ENCODE measurements at regions not wholly inside any gene's neighbourhood (a gene's known extent, or its start where the extent isn't known, plus 50 kb on each side); places are given as distances from the start of the nearest gene placed in this dataset.

DNA sequence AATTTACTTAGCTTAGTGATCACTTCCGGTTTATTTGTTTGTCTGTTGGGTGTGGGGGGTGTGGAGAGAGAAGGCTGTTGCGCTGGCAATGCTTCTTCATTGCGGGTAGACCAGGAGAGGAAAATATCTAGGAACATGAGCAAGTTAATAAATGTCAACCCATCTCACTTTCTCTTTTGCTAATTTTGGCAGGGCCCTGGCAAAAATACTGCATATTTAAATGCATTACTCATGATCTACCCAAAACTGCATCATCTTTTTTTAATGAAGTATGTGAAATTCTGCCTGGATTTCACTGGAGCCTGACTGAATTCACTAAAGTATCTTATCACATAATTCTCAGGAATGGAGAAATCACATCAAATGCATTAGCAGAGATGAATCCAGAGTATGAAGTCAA lies 1131.0 kb upstream of the NXPH2 start:
- 59 to 65% methylated on average over 3 of the region's 3 CpGs for WGBS, 2 donors (ENCODE audit: low coverage in 1 of 2)
- Histone ChIP-seq H3K4me1 (peaks cover 0 to 7% (median 0%) of the 10 kb centered on the region in 4 donors), H3K27ac (no peak overlapping the region), H3K27me3 (no peaks in the 10 kb centered on the region), H3K4me3 (no peak overlapping the region), H3K36me3 (no peaks in the 10 kb centered on the region), H3K9me3 (no peaks in the 10 kb centered on the region)
- intact Hi-C loops (cut with DNase I; ENCODE audit: low total_unique reads): no loop called here
- DNase-seq: no peak
- no peak for TF ChIP-seq EP300 (IDR thresholded peaks at IDR 0.05; ENCODE audit: low read depth)
- TF ChIP-seq POLR2A (IDR thresholded peaks at IDR 0.05): no peak
- TF ChIP-seq, protein P1, sequence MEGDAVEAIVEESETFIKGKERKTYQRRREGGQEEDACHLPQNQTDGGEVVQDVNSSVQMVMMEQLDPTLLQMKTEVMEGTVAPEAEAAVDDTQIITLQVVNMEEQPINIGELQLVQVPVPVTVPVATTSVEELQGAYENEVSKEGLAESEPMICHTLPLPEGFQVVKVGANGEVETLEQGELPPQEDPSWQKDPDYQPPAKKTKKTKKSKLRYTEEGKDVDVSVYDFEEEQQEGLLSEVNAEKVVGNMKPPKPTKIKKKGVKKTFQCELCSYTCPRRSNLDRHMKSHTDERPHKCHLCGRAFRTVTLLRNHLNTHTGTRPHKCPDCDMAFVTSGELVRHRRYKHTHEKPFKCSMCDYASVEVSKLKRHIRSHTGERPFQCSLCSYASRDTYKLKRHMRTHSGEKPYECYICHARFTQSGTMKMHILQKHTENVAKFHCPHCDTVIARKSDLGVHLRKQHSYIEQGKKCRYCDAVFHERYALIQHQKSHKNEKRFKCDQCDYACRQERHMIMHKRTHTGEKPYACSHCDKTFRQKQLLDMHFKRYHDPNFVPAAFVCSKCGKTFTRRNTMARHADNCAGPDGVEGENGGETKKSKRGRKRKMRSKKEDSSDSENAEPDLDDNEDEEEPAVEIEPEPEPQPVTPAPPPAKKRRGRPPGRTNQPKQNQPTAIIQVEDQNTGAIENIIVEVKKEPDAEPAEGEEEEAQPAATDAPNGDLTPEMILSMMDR (IDR thresholded peaks at IDR 0.05): no peak
- no peak for TF ChIP-seq POLR2AphosphoS5 (IDR thresholded peaks at IDR 0.05)
- in situ Hi-C loops (cut with MboI; ENCODE audit: low pct_ligation_motif_present in 1 of 4, low pct_unique_long_range_greater_than_20kb in 1 of 4, low sequenced_read_pairs in 3 of 4): no loop called here

- H3K27me3 ChIP-seq: no peaks in the 10 kb centered on the region
- TF ChIP-seq POLR2AphosphoS5 (IDR thresholded peaks at IDR 0.05) (no peak), POLR2A (IDR thresholded peaks at IDR 0.05) (no peak), EP300 (IDR thresholded peaks at IDR 0.05; ENCODE audit: low read depth) (no peak)
- TF ChIP-seq, protein P1 (IDR thresholded peaks at IDR 0.05): no peak
- intact Hi-C loops (cut with DNase I; ENCODE audit: low total_unique reads): loop anchor here (10.0 kb wide), 1 partner anchor 1164 kb away; no protein-coding TSS in a partner anchor
- H3K4me1 ChIP-seq: peaks cover 0 to 7% (median 0%) of the 10 kb centered on the region in 4 donors
- H3K27ac ChIP-seq: peak overlapping the region in 1 of 4 donors; percentile 17
- 29 to 33% methylated on average over 1 to 3 of the region's 3 CpGs for WGBS, 2 donors (ENCODE audit: low coverage in 1 of 2)
- no peak overlapping the region for H3K4me3 ChIP-seq
- DNase-seq: no peak
- H3K36me3 ChIP-seq: no peaks in the 10 kb centered on the region
- in situ Hi-C loops (cut with MboI; ENCODE audit: low pct_ligation_motif_present in 1 of 4, low pct_unique_long_range_greater_than_20kb in 1 of 4, low sequenced_read_pairs in 3 of 4): no loop called here
- H3K9me3 ChIP-seq: no peaks in the 10 kb centered on the region
Measured at GRCh38 chr2:139909136-139909535, 1128.9 kb upstream of the NXPH2 start.

DNA sequence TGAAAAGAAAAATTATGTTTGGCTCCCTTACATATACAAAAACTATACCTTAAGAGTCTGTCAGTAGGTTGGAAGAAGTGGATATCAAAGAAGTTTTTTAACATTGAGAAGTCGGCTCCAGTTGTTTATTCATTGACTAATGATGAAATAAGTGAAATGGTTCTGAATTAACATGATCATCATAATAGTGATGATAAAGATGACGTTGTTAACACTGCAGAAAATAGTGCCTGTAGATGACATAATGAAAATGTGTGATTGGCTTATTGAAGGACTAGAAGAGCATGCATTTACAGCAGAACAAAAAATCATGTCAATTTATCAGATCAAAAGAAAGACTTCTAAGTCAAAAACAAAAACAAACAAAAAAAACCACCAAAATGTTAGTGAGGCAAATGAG lies 1125.4 kb upstream of the NXPH2 start:
- peaks cover 0 to 7% (median 0%) of the 10 kb centered on the region in 4 donors for H3K4me1 ChIP-seq
- H3K36me3 ChIP-seq: no peaks in the 10 kb centered on the region
- TF ChIP-seq POLR2AphosphoS5 (IDR thresholded peaks at IDR 0.05) (no peak), EP300 (IDR thresholded peaks at IDR 0.05; ENCODE audit: low read depth) (no peak), POLR2A (IDR thresholded peaks at IDR 0.05) (no peak)
- TF ChIP-seq, protein P1 (IDR thresholded peaks at IDR 0.05): no peak
- no peaks in the 10 kb centered on the region for H3K9me3 ChIP-seq
- H3K4me3 ChIP-seq: no peak overlapping the region
- H3K27me3 ChIP-seq: no peaks in the 10 kb centered on the region
- in situ Hi-C loops (cut with MboI; ENCODE audit: low pct_ligation_motif_present in 1 of 4, low pct_unique_long_range_greater_than_20kb in 1 of 4, low sequenced_read_pairs in 3 of 4) (no loop called here), intact Hi-C loops (cut with DNase I; ENCODE audit: low total_unique reads) (loop anchor here (10.0 kb wide), 1 partner anchor 1161 kb away; no protein-coding TSS in a partner anchor)
- 76 to 92% methylated on average over 2 of the region's 2 CpGs for WGBS, 2 donors (ENCODE audit: low coverage in 1 of 2)
- H3K27ac ChIP-seq: no peak overlapping the region
- no peak for DNase-seq

GRCh38 chr2:139891636-139892035 lies 1111.4 kb upstream of the NXPH2 start:
- H3K4me3 ChIP-seq: no peak overlapping the region
- in situ Hi-C loops (cut with MboI; ENCODE audit: low pct_ligation_motif_present in 1 of 4, low pct_unique_long_range_greater_than_20kb in 1 of 4, low sequenced_read_pairs in 3 of 4): no loop called here
- WGBS, 2 donors (ENCODE audit: low coverage in 1 of 2): 100% methylated on average over 4 of the region's 4 CpGs; no CpG with 5 or more reads in 1 of the 2 donors
- TF ChIP-seq POLR2AphosphoS5 (IDR thresholded peaks at IDR 0.05): no peak
- TF ChIP-seq, protein P1 (IDR thresholded peaks at IDR 0.05): no peak
- TF ChIP-seq EP300 (IDR thresholded peaks at IDR 0.05; ENCODE audit: low read depth): no peak
- no peak for TF ChIP-seq POLR2A (IDR thresholded peaks at IDR 0.05)
- no peak for DNase-seq
- H3K27me3 ChIP-seq: no peaks in the 10 kb centered on the region
- H3K4me1 ChIP-seq: no peaks in the 10 kb centered on the region
- no peaks in the 10 kb centered on the region for H3K9me3 ChIP-seq
- intact Hi-C loops (cut with DNase I; ENCODE audit: low total_unique reads): no loop called here
- H3K36me3 ChIP-seq: no peaks in the 10 kb centered on the region
- H3K27ac ChIP-seq: no peak overlapping the region
